Lower leg skin (tissue), 3 donors: ENCODE measurements at regions not wholly inside any gene's neighbourhood (a gene's known extent, or its start where the extent isn't known, plus 50 kb on each side); places are given as distances from the start of the nearest gene placed in this dataset.

Experiments used
- CTCF ChIP-seq, 3 donors: fragments of 450-650 bp; IDR thresholded peaks; one replicate each; pipeline ENCODE4 v1.5.1; 2016; ENCODE audit warnings: antibody characterized with exemption in 3 of 3, mild to moderate bottlenecking in 3 of 3, moderate library complexity in 2 of 3
- POLR2A ChIP-seq, 2 donors: fragments of 450-650 bp; IDR thresholded peaks; one replicate each; pipeline ENCODE4 v1.6.1; 2016 to 2017; ENCODE audit warnings: antibody characterized with exemption in 2 of 2, mild to moderate bottlenecking in 1 of 2, moderate library complexity in 1 of 2

GRCh38 chr6:44580901-44581300 is 193.4 kb downstream of the CDC5L start:
- TF ChIP-seq CTCF (IDR thresholded peaks at IDR 0.05): no peak
- TF ChIP-seq POLR2A (IDR thresholded peaks at IDR 0.05): no peak
